HG03039 (cell line): ENCODE measurements at regions not wholly inside any gene's neighbourhood (a gene's known extent, or its start where the extent isn't known, plus 50 kb on each side); places are given as distances from the start of the nearest gene placed in this dataset.

Experiments used
- ATAC-seq: cut with Tn5 transposase; IDR thresholded peaks from one replicate; pipeline ENCODE4 v1.9.1; 2021; ENCODE audit warnings: mild to moderate bottlenecking, moderate library complexity; ENCODE audit not compliant: unreplicated experiment

DNA sequence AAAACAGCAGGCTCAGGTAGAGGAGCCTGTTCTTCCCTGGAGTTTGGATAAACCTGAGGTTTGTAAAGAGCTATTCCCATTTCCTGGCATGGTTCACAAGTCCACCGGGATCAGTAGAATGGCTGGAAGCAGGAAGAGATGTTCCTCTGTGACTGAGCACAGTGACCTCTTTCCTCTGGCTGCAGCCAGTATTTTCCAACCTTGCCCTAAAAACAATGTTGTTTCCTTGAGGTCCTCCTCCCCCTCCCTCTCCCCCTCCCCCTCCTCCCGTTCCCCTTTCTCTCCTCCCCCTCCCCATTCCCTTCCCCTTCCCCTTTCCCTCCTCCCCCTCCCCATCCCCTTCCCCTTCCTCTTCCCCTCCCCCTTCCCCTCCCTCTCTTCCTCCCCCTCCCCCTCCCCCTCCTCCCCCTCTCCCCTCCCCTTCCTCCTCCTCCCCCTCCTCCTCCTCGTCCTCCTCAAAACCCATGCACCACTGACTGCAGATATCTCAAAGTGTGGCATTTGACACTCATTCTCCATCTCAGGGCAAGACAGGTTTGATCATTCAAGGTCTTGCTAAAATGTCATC, 58.9 kb upstream of the MON1B start:
- no peak for ATAC-seq

GRCh38 chr16:77133706-77134105, 57.3 kb upstream of the MON1B start:
- no peak for ATAC-seq

GRCh38 chr16:77137045-77137444, 53.9 kb upstream of the MON1B start:
- no peak for ATAC-seq
